GM18517 (cell line): ENCODE measurements at regions not wholly inside any gene's neighbourhood (a gene's known extent, or its start where the extent isn't known, plus 50 kb on each side); places are given as distances from the start of the nearest gene placed in this dataset.

Experiments used
- ATAC-seq: cut with Tn5 transposase; IDR thresholded peaks from one replicate; pipeline ENCODE4 v1.9.1; 2021; ENCODE audit warnings: mild to moderate bottlenecking, moderate library complexity; ENCODE audit not compliant: unreplicated experiment

DNA sequence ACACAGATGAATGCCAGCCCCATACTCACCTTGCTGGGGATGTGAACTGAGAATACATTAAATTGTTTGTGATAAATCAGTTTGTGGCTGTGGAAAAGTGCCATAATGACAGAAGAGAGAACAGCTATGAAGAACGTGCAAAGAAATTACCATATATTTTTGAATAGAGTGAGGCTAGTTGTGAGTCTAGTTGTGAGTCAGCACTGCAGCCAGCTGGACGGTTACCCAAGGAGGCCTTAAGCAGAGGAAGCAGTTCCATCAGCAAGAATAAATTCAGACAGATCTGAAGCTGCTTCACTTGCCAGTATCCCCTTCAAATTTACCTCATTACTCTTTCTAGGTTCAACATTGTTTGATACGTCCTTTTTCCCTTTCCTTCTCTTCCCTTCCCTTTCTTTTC lies 446.0 kb downstream of the MTRR start:
- ATAC-seq, result no peak

DNA sequence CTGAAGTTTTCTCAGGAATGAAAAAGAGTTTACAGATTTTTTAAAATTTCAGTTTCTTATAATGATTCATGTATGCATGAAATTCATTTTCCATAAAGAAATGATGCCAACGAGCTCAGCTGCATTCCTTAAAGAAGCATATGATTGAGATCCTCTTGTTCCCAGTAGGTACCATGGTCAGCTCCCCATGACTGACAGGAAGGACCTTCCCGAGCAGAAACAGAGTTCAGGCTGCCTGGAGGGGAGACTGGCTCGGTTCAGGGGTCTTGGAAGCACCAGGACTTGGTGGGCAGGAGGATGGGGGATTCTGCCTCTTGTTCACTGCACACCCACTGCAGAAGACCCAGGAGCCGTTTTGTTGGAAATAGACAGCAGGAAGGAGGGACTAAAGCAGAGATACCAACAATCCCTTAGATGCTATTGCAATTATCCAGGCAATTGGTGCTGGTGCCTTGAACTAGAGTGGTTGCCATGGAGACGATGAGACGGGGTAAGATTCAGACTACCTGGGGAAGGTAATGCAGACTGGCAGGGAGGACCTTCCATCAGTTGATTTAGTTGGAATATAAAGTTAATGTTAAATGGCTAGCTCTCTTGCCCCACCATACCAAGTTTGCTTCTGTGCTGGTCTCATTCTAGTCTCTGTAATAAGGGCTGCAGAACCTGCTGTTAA lies 447.8 kb downstream of the MTRR start:
- ATAC-seq, result no peak

DNA sequence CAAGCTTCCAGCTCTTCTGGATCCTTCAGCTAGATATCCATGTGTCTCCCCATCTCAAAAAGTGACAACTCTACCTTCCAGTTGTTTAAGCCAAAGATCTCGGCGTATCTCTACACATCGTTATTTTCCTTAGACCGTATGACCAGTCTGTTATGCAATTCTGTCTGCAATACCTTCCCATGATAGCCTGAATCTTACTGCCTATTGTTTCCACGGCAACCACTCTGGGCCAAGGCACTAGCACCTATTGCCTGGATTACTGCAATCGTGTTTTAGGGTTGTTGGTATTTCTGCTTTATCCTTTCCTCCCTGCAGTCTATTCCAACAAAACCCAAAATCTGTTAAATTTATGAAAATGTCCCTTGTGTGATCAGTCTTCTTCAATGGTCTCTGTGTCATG lies 448.4 kb downstream of the MTRR start:
- ATAC-seq, result no peak

DNA sequence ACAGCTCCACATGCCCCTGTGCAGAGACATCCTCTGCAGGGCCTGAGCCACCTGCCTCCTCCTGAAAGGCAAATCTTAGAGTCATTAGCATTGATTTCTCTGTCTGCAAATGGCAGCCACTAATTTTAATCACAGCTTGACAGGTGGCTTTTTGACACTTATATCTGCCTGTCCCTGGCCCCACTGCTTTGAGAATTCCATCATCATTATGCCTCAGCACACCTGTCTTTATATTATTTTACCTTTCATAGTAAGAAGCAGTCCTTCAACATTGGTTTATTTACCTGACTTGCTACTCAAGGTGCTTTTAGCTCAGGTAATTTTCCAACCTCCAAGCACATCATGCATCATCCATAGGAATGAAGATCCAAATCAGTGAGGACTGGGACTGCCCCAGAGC lies 451.3 kb downstream of the MTRR start:
- ATAC-seq, result no peak

DNA sequence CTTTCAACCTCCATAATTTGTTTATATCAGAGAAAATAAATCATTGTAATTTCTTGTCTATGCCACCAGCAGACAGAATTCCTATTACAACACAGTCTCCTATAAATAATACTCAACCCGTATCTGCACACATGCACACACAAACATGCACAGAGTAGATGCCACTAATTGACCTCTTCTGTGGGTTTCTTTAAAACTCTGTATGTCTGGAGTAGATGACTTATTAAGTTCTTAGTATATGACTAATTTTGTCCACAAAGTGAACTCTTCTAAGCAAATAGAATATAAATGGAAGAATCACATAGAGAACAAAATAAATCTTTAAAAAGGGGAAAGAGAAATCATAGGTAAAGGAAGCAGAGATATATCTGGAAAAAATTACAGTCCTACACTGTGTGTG lies 452.3 kb downstream of the MTRR start:
- ATAC-seq, result no peak

DNA sequence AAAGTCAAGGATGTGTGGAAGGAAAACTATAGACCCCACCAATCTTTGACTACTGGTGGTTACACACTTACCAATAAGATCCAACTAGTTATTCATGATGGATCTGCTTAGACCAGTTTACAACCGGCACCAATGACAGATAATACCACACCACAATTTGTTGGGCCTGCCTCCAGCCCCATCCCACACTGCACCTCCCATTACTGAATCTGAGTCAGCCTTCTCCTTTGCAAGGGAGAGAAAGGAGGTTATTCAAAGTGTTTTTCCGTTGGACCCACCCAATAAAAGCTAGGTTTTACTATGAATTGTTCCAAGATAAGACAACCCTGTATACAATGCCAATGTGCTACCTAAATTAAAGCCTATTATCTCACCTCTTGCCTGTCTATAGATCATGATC lies 453.5 kb downstream of the MTRR start:
- ATAC-seq, result no peak

DNA sequence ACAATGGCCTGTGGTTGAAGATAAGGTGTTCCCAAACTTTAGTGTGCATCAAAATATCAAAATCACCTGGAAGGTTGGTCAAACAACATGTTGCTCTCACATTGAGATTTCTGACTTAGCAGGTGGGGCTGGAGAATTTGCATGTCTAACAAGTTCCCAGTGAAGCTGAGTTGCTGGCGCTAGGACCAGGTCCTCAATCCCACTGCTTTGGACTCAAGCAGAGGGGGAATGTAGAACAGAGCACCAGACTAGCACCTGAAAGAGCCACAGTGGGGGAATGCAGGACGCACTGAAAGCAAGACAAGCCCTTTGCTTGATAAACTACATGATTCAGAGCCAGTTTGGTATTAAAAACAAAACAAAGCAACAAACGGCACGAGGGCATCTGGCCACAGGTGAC lies 458.1 kb downstream of the MTRR start:
- ATAC-seq, result no peak

DNA sequence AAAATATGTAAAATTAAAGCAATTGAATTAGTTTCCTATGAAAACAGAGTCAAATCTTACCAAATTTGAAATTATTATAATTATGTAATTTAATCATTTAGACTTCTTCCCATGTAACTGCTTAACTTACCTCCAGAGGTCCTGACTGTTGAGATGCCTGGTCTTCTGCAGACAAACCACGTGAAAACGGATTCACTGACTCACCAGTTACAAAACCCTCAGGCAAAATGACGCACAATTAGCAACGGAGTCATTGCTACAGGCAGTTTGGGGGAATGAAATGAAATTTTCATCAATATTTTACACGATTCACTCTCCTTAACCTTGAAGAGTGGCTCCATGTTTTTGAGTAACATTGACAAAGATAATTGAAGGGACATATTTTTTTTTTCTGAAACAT lies 460.8 kb downstream of the MTRR start:
- no peak for ATAC-seq

DNA sequence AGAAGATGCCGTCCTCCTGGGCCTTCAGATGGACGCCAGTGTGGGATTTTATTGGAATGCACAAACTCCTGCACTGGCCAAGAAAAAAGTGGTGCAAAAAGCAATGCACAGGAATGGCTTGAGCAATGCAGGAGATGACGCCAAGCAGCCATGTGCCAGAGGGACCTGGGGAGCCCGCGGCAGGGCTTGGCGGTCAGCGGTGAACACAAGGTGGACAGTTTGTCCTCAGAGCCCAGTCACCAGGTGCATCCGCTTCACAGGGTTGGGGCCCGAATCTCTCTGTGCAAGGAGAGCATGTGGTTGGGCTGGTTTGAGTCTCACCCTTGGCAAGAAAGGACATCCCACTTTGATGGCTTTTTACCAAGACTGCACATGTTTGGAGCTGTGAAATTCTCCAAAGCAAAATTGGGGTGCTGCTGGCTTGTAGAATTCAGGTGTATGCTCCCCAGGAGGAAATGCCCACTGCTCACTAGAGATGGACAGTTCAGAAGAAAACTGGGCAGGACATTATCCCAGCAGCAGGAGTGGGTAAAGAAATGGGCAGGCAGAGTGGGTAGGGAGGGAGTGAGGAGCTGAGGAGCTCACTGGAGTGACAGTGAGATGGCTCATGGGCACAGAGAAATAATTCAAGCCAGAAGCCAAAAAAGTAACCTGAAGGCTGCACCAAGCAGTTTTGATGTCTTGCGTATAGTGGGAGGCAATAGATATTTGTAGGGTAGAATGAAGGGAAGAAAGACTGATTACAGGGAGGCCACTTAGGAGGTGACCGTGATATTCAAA lies 463.9 kb downstream of the MTRR start:
- no peak for ATAC-seq

DNA sequence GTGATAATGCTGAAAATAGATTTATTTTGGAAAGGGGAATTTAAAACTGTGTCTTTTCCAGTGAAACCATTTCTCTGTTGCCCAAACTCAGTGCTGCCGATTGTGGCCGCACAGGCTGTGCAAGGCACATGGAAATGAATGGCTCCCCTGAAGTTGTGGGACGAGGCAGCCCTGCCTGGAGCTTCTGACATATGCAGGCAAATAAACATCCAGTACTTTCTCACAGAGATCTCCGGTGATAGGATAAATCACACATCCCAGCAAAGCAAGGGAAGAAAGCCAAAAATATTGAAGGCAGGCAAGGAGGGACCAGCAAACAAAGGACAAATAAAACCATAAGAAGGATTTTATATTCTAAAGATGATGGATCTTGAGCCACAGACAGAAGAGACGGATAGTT lies 464.5 kb downstream of the MTRR start:
- no peak for ATAC-seq

DNA sequence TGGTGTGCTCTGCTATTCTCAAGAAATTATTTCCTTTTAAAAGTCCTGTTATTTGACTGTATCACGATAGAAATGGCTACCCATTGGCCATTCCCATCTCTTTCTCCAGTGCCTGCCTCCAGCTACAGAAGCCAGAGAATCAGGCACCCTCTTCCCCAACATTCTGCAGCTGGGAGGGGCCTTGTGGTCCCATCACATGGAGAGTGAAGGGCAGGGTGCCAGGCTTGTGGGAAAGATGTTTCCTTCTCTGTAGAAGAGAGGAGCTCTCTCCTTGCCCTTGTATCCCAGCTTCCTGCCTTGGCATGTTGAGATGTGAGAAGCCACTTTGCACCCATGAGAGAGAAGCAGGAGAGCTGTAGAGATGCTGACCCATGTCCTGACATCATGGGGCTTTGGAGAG lies 465.0 kb downstream of the MTRR start:
- ATAC-seq, result no peak

DNA sequence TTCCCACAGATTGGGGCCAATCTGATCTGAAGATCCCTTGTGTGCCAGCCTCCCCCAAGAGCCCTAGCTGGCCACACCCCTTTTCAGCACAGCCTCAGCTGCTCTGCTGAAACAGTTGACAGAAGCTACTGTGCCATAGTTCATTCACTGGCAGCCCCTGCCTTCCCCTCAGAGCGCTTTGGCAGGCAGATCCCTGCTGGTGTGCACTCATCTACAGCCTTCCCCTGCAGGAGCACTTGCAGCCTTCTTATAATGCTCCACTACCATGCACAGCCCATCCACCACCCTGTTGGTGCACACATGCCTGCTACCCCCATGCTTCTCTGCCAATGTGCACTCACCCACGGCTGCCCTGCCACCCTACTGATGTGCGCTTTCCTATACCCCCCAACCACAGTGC lies 471.3 kb downstream of the MTRR start:
- no peak for ATAC-seq

DNA sequence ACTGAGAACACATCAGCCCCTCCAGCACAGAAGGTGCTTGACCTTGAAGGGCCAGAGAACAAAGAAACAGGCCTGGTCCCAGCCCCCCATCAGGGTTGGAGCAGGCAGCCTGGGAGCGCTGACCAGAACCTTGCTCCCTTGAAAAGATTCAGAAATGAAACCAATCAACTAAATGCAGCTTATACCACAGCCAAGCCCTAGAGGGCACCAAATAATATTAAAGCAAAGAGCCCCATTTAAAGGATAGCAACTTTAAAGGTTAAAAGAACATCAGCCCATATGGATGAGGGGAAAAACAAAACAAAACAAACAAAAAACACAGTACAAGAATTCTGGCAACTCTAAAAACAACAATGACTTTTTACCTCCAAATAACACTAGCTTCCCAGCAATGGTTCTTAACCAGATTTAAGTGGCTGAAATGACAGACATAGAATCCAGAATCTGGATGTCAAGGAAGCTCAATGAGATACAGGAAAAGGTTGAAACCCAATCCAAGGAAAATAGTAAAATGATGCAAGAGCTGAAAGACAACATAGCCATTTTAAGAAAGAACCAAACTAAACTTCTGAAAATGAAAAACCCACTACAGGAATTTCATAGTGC lies 471.9 kb downstream of the MTRR start:
- no peak for ATAC-seq

DNA sequence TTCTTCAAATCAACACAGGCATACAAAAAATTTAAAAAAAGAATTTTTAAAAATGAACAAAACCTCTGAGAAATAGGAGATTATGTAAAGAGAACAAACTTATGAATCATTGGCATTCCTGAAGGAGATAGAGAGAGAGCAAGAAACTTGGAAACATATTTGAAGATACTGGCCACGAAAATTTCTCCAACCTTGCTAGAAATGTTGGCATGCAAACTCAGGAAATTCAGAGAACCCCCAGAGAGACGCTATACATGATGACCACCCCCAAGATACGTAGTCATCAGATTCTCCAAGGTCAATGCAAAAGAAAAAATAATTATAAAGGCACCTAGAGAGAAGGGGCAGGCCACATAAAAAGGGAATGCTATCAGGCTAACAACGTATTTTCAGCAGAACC lies 472.5 kb downstream of the MTRR start:
- ATAC-seq, result no peak

DNA sequence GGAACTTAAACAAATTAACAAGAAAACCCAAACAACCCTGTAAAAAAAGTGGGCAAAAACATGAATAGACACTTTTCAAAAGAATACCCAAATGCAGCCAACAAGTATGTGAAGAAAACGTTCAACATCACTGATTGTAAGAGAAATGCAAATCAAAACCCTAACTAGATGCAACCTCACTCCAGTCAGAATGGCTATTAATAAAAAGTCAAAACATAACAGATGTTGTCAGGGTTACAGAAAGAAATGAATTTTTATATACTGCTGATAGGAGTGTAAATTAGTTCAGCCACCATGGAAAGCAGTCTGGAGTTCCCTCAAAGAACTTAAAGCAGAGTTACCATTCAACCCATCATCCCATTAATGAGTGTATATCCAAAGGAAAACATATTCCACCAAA lies 479.0 kb downstream of the MTRR start:
- ATAC-seq, result no peak

DNA sequence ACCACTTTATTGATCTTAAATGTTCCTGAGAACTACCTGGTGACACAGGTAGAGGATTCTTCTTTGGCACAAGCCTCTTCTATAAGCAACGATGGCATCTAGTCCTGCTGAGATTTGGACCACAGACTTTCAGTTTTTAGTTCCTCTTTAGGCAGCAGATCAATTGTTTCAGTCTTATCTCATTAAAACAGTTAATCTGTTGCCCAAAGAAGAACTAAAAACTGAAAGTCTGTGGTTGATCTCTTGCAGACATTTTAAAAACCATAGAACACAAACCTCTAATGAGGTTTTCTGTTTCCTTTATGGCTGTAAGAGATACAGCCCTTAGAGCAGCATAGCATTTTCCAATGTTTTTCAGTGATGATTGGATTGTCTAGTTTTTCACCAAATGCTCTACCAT lies 480.9 kb downstream of the MTRR start:
- peak; percentile 98 for ATAC-seq

DNA sequence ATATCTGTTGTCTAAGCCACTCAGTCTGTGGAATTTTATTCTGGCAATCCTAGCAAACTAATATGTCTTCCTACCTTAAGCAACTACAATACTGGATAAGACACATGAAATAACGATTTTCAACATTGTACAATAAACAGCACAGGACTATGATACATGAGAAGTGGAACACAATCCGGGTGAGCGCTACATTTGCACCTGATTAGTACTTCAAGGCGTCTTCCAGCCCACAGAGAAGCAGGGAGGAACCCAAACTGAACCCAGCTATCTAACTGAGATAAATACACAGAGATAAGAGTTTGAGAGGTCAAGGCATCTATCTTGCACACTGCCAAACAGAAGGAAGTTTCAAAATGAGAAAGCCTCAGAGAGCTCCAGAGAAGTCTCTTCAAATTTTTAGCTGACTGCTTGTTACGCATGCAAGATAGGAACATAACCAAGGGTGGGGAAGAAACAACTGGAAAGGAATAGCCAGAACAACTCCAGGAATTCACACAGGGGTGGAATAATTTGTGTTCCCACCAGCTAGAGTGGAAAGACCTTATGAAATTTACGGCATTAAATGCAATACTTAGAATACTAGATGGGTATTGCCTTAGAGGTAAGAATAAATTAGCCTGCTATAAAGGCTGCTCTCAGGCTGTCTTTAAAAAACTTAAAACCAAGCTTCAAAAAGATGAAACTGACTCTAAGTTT lies 481.8 kb downstream of the MTRR start:
- no peak for ATAC-seq

DNA sequence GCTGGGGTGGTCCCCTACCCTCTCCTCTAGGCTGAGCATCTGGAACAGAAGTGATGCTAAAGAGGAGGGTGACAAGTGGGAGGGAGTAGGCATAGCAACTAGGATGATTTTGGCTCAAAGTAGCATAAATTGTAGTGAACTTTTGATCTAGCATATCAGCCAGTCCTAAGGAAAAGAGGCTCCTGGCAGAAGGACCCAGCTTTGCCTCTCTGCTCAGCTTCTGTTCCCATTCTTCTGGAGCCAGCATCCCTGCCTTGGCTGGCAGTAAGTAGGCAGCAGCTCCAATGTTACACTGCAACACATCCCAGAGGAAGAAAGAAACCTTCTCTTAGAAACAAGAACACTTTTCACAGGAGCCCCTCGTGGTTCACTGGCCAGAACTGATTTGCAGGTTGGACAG lies 487.0 kb downstream of the MTRR start:
- ATAC-seq, result no peak

DNA sequence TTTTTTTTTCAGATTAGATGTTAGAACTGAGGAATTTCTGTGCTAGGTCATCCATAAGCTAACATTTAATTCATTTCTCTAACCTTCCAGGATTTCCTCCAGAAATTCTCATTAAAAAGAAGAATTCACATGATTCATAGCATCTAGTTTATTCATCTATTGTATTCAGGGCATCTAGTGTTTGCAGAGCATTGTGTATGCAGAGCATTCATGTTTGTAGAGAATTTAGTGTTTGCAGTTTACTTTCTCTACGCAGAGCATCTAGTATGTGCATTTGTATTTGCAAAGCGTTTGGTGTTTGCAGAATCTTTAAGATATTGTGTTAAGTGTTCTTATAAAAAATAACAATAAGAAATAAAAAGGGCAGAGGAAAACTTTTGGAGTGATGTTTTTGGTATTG lies 491.1 kb downstream of the MTRR start:
- ATAC-seq, result no peak

DNA sequence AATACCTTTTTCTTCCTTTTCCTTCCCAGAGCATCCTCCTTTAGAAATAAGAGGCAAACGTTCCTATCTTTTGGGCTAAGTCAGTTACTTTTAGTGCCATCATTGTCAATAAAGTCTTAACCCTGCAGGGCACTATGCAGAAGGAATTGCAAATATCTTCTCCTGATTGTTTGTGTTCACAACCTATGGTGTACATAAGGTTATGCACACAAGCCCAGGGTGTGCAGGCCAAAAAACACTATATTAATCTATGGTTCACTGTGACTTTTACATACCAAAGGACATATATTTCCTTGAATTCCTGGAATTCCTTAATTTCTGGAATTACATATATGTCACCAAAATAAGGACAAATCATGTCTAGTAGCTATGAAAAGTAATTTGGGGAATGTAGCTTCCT lies 493.5 kb downstream of the MTRR start:
- no peak for ATAC-seq

DNA sequence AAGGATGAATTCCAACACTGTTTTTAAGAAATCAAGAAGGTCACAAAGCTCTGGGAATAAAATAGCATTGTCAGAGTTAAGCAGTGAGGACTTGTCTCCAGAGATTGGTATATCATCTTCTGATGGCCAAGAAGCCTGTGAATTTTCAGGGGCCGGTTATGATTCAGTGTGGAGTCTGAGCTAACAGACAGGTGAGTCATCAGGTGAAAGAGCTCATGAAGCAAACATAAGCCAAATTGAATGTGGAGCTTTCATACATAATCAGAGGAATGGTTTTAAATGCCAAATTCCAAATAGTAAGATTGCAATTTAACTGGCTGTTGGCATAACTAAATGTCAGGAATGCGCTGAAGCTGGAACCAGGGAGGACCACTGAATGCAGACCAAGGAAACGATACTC lies 494.2 kb downstream of the MTRR start:
- no peak for ATAC-seq

DNA sequence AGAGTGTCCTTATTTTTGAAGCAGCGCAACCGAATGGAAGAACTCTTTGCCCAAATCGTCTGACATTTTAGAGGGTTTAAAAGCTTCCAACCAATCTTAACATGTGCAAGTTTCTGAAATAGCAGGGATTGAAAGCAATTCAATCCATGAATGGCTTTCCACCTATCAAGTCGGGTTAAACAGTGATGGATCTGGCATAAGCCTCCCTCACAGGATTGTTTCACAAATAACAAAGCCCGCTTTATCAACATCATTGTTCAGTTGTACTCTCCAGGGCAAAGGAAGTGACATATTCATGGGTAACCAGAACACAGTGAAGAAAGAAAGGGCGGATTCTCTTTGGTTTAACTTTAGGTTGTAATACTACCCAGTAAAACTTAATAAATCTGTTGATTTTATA lies 497.3 kb downstream of the MTRR start:
- no peak for ATAC-seq
